HFF-Myc (cell line): ENCODE measurements at regions not wholly inside any gene's neighbourhood (a gene's known extent, or its start where the extent isn't known, plus 50 kb on each side); places are given as distances from the start of the nearest gene placed in this dataset.

ENCODE experiments used
- DNase-seq: peaks from one replicate; pipeline ENCODE4 v3.0.0-alpha.2; 2011; ENCODE audit warnings: low read depth; ENCODE audit errors: extremely low read depth
- H3K4me3 ChIP-seq: replicated peaks from 2 replicates; pipeline ENCODE4 v1.5.1; 2011; ENCODE audit warnings: low read depth, mild to moderate bottlenecking, control low read depth, low read length
- TF ChIP-seq, protein P1 (sequence below): IDR thresholded peaks from 2 replicates; pipeline ENCODE4 v1.5.1; 2012; ENCODE audit warnings: mild to moderate bottlenecking, low read depth, low read length, control low read depth; ENCODE audit errors: missing control alignments

- TF ChIP-seq, protein P1, sequence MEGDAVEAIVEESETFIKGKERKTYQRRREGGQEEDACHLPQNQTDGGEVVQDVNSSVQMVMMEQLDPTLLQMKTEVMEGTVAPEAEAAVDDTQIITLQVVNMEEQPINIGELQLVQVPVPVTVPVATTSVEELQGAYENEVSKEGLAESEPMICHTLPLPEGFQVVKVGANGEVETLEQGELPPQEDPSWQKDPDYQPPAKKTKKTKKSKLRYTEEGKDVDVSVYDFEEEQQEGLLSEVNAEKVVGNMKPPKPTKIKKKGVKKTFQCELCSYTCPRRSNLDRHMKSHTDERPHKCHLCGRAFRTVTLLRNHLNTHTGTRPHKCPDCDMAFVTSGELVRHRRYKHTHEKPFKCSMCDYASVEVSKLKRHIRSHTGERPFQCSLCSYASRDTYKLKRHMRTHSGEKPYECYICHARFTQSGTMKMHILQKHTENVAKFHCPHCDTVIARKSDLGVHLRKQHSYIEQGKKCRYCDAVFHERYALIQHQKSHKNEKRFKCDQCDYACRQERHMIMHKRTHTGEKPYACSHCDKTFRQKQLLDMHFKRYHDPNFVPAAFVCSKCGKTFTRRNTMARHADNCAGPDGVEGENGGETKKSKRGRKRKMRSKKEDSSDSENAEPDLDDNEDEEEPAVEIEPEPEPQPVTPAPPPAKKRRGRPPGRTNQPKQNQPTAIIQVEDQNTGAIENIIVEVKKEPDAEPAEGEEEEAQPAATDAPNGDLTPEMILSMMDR: no peak
- no peak for DNase-seq
- no peak overlapping the region for H3K4me3 ChIP-seq
Observed at GRCh38 chrY:19268331-19268730, 476.2 kb downstream of the KDM5D start.

DNA sequence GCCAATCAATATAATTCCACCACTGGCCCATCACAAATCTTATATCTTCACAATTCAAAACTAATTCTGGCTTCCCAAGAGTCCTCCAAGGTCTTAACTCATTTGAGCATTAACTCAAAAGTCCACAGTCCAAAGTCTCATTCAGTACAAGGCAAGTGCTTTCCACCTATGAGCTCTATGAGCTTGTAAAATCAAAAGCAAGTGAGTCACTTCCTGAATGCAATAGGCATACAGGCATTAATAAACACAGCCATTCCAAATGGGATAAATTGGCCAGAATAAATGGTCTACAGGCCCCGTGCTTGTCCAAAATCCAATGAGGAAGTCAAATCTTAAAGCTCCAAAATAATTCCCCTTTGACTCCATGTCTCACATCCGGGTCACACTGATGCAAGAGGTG lies 479.1 kb downstream of the KDM5D start:
- no peak for DNase-seq
- H3K4me3 ChIP-seq: no peak overlapping the region
- TF ChIP-seq, protein P1: no peak

GRCh38 chrY:19262310-19262709 lies 482.2 kb downstream of the KDM5D start:
- TF ChIP-seq, protein P1: no peak
- no peak overlapping the region for H3K4me3 ChIP-seq
- DNase-seq: no peak

- no peak overlapping the region for H3K4me3 ChIP-seq
- TF ChIP-seq, protein P1: no peak
- no peak for DNase-seq
Observed at GRCh38 chrY:19232276-19232994, 458.9 kb upstream of the HSFY2 start.

DNA sequence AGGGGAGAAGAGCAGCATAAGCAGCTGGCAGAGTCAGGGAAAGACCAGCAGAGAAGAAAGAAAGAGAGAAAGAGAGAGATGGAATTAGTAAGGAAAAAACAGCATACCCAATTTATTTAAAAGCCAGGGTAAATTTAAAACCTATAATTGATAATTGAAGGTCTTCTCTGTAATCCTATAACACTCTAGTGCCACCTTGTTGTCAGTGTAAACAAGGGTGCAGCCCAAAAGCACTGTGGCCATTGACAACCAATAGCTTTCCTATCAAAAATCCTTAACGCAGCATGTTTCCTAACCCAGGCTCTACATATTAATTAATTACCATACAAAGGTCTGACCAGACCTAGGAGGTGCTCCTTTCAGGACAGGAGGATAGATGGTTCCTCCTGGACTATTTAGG lies 447.2 kb upstream of the HSFY2 start:
- no peak overlapping the region for H3K4me3 ChIP-seq
- TF ChIP-seq, protein P1: no peak
- DNase-seq: no peak

DNA sequence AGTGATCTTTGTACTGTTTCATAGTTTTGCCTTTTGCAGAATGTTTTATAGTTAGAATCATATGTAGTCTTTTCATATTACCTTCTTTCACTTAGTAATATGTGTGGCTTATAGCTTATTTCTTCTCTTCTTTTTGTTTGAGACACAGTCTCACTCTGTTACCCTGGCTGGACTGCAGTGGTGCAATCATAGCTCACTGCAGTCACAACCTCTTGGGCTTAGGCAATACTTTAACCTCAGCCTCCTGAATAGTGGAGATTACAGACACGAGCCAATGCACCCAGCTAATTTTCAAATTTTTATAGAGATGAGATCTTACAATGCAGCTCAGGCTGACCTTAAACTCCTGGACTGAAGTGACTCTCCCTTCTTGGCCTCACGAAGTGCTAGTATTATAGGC lies 435.4 kb upstream of the HSFY2 start:
- no peak for DNase-seq
- TF ChIP-seq, protein P1: no peak
- H3K4me3 ChIP-seq: no peak overlapping the region

- TF ChIP-seq, protein P1: no peak
- H3K4me3 ChIP-seq: no peak overlapping the region
Observed at GRCh38 chrY:19207048-19207447, 433.5 kb upstream of the HSFY2 start.

More at GRCh38 chrY:19207048-19207447, 433.5 kb upstream of the HSFY2 start:
- DNase-seq: no peak
